HFF-Myc (cell line): ENCODE measurements at regions not wholly inside any gene's neighbourhood (a gene's known extent, or its start where the extent isn't known, plus 50 kb on each side); places are given as distances from the start of the nearest gene placed in this dataset.

Experiments used
- DNase-seq: peaks from one replicate; pipeline ENCODE4 v3.0.0-alpha.2; 2011; ENCODE audit warnings: low read depth; ENCODE audit errors: extremely low read depth
- H3K4me3 ChIP-seq: replicated peaks from 2 replicates; pipeline ENCODE4 v1.5.1; 2011; ENCODE audit warnings: low read depth, mild to moderate bottlenecking, control low read depth, low read length
- TF ChIP-seq, protein P1 (sequence below): IDR thresholded peaks from 2 replicates; pipeline ENCODE4 v1.5.1; 2012; ENCODE audit warnings: mild to moderate bottlenecking, low read depth, low read length, control low read depth; ENCODE audit errors: missing control alignments

DNA sequence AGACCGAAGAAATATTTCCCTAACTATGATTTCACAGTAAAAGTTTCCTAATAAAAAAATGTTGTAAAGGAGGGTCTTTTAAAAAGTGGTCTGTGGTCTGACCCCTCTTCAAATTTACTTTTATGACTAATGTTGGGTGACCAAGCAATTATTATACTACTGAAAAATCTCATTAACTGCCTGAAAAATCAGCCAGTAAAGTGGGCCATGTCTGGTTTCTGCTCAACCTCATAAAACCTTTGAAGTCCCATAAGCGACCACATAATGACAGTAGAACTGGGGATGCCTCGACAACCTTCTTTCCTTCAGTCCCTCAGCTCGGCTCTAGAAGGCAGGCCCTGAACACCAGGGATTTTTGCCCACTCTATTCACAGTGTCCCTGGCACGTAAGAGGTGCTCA, 434.3 kb downstream of the EFNB2 start:
- no peak for DNase-seq
- TF ChIP-seq, protein P1, sequence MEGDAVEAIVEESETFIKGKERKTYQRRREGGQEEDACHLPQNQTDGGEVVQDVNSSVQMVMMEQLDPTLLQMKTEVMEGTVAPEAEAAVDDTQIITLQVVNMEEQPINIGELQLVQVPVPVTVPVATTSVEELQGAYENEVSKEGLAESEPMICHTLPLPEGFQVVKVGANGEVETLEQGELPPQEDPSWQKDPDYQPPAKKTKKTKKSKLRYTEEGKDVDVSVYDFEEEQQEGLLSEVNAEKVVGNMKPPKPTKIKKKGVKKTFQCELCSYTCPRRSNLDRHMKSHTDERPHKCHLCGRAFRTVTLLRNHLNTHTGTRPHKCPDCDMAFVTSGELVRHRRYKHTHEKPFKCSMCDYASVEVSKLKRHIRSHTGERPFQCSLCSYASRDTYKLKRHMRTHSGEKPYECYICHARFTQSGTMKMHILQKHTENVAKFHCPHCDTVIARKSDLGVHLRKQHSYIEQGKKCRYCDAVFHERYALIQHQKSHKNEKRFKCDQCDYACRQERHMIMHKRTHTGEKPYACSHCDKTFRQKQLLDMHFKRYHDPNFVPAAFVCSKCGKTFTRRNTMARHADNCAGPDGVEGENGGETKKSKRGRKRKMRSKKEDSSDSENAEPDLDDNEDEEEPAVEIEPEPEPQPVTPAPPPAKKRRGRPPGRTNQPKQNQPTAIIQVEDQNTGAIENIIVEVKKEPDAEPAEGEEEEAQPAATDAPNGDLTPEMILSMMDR: no peak
- H3K4me3 ChIP-seq: no peak overlapping the region

GRCh38 chr13:106100171-106100919, 435.1 kb downstream of the EFNB2 start:
- DNase-seq: no peak
- TF ChIP-seq, protein P1: no peak
- H3K4me3 ChIP-seq: no peak overlapping the region

DNA sequence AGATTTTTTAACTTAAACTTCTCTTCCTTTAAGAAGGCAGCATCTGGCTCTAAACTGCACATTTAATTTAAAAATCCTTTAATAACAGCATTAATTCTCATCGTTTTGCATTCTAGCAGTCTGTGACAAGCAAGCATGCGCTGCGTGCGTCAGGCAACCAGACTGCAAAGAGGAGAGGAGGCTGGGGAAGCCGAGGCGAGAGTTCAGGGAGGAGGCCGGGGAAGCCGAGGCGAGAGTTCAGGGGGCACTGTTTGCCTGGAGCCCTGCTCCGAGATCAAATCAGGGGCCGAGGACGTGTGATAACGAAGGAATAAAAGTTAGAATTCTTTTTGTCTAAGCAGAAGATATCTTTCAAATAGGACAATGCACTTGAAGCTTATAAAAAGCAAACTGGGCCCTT, 435.7 kb downstream of the EFNB2 start:
- no peak for DNase-seq

GRCh38 chr13:106098778-106099177, 436.7 kb downstream of the EFNB2 start:
- DNase-seq: no peak
- TF ChIP-seq, protein P1: no peak
- H3K4me3 ChIP-seq: no peak overlapping the region

More for the DNA sequence above, 435.7 kb downstream of the EFNB2 start:
- no peak overlapping the region for H3K4me3 ChIP-seq
- TF ChIP-seq, protein P1: no peak

DNA sequence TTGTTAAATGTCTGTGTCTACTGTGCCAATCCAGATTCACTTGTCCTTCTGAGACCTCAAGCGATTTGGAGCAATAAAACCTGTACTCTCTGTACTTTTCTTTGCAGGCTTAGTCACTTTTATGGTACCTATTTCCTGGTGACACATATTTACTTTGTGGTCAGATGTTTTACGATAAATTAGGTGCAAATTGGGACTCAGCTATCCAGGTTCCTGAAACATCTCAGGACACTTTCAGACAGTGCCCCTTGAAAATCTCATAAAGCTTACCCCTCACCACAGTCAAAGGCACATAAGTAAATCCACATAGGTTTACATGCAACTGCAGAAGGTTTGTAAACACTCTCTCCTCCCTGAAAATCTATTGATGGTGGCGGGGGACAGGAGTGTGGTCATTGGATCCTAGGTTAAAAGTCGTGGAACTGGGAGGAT, 438.8 kb downstream of the EFNB2 start:
- no peak overlapping the region for H3K4me3 ChIP-seq
- no peak for DNase-seq
- TF ChIP-seq, protein P1: no peak

GRCh38 chr13:106095919-106096318, 439.5 kb downstream of the EFNB2 start:
- TF ChIP-seq, protein P1: no peak
- no peak for DNase-seq

More at GRCh38 chr13:106095919-106096318, 439.5 kb downstream of the EFNB2 start:
- H3K4me3 ChIP-seq: no peak overlapping the region
